H9 (cell line): ENCODE measurements at regions not wholly inside any gene's neighbourhood (a gene's known extent, or its start where the extent isn't known, plus 50 kb on each side); places are given as distances from the start of the nearest gene placed in this dataset.

Experiments used
- DNase-seq: peaks from one replicate; pipeline ENCODE4 v3.0.0-alpha.2; 2017
- H2AFZ ChIP-seq: one replicate; pipeline ENCODE4 v1.6.1; 2013; ENCODE audit warnings: mild to moderate bottlenecking, low read length, control low read depth, moderate library complexity
- H2AK5ac ChIP-seq: 2 replicates; pipeline ENCODE4 v1.6.1; 2013; ENCODE audit warnings: low read length, control low read depth, mixed read lengths; ENCODE audit not compliant: insufficient read length
- H2BK120ac ChIP-seq: one replicate; pipeline ENCODE4 v1.6.1; 2013; ENCODE audit warnings: low read depth, mild to moderate bottlenecking, low read length, control low read depth, inconsistent platforms; ENCODE audit not compliant: poor library complexity, severe bottlenecking
- H2BK12ac ChIP-seq: 2 replicates; pipeline ENCODE4 v1.6.1; 2013; ENCODE audit warnings: low read length, control low read depth, mixed read lengths, low read depth; ENCODE audit not compliant: insufficient read length
- H2BK15ac ChIP-seq: 2 replicates; pipeline ENCODE4 v1.6.1; 2013; ENCODE audit warnings: low read depth, low read length, control low read depth
- H2BK20ac ChIP-seq: one replicate; pipeline ENCODE4 v1.6.1; 2013; ENCODE audit warnings: low read depth, mild to moderate bottlenecking, low read length, control low read depth, inconsistent platforms; ENCODE audit not compliant: poor library complexity, severe bottlenecking
- H2BK5ac ChIP-seq: 2 replicates; pipeline ENCODE4 v1.6.1; 2013; ENCODE audit warnings: low read length, control low read depth, mixed read lengths; ENCODE audit not compliant: insufficient read length
- H3K14ac ChIP-seq: 2 replicates; pipeline ENCODE4 v1.6.1; 2013; ENCODE audit warnings: low read length, control low read depth; ENCODE audit not compliant: insufficient read depth
- H3K18ac ChIP-seq: 2 replicates; pipeline ENCODE4 v1.6.1; 2013; ENCODE audit warnings: low read depth, mild to moderate bottlenecking, mixed read lengths, low read length, control low read depth; ENCODE audit not compliant: insufficient read length
- H3K23ac ChIP-seq: 2 replicates; pipeline ENCODE4 v1.6.1; 2013; ENCODE audit warnings: low read length, control low read depth, mixed read lengths, low read depth; ENCODE audit not compliant: insufficient read length
- H3K23me2 ChIP-seq: 2 replicates; pipeline ENCODE4 v1.6.1; 2013; ENCODE audit warnings: low read depth, mild to moderate bottlenecking, mixed read lengths, low read length, control low read depth; ENCODE audit not compliant: insufficient read length, poor library complexity, severe bottlenecking
- H3K27ac ChIP-seq: 2 replicates; pipeline ENCODE4 v1.5.1; 2013; ENCODE audit warnings: low read length, control low read depth, mixed read lengths, low read depth; ENCODE audit not compliant: insufficient read length
- H3K27me3 ChIP-seq: 2 replicates; pipeline ENCODE4 v1.6.1; 2013; ENCODE audit warnings: low read length, control low read depth, inconsistent platforms; ENCODE audit not compliant: insufficient read depth
- H3K4ac ChIP-seq: 2 replicates; pipeline ENCODE4 v1.6.1; 2013; ENCODE audit warnings: low read depth, mild to moderate bottlenecking, control low read depth, inconsistent platforms, low read length, moderate library complexity
- H3K4me1 ChIP-seq: 2 replicates; pipeline ENCODE4 v1.6.1; 2013; ENCODE audit warnings: low read length, control low read depth, inconsistent platforms; ENCODE audit not compliant: insufficient read depth
- H3K4me2 ChIP-seq: 2 replicates; pipeline ENCODE4 v1.6.1; 2013; ENCODE audit warnings: low read length, control low read depth, mixed read lengths; ENCODE audit not compliant: insufficient read length, insufficient read depth
- H3K56ac ChIP-seq: 2 replicates; pipeline ENCODE4 v1.6.1; 2013; ENCODE audit warnings: low read depth, mild to moderate bottlenecking, mixed read lengths, low read length, control low read depth; ENCODE audit not compliant: insufficient read length
- H3K79me1 ChIP-seq: 2 replicates; pipeline ENCODE4 v1.6.1; 2013; ENCODE audit warnings: low read depth, mild to moderate bottlenecking, moderate library complexity, low read length, control low read depth, inconsistent platforms; ENCODE audit not compliant: insufficient read depth, poor library complexity, severe bottlenecking
- H3K79me2 ChIP-seq: 2 replicates; pipeline ENCODE4 v1.6.1; 2013; ENCODE audit warnings: low read length, control low read depth, inconsistent platforms; ENCODE audit not compliant: insufficient read depth
- H3K9ac ChIP-seq: 2 replicates; pipeline ENCODE4 v1.6.1; 2013; ENCODE audit warnings: low read length, control low read depth, mixed read lengths; ENCODE audit not compliant: insufficient read length; ENCODE audit errors: extremely low read depth
- H3K9me3 ChIP-seq: one replicate; pipeline ENCODE4 v1.6.1; 2013; ENCODE audit warnings: low read depth, low read length, inconsistent platforms; ENCODE audit not compliant: control insufficient read depth
- H3T11ph ChIP-seq: one replicate; pipeline ENCODE4 v1.6.1; 2013; ENCODE audit warnings: mild to moderate bottlenecking, low read length, control low read depth, inconsistent platforms
- H4K20me1 ChIP-seq: one replicate; pipeline ENCODE4 v1.6.1; 2013; ENCODE audit not compliant: control insufficient read depth, insufficient read length, insufficient read depth
- H4K5ac ChIP-seq: 2 replicates; pipeline ENCODE4 v1.6.1; 2013; ENCODE audit warnings: low read depth, mild to moderate bottlenecking, mixed read lengths, low read length, control low read depth; ENCODE audit not compliant: insufficient read length
- H4K8ac ChIP-seq: replicated peaks from 2 replicates; pipeline ENCODE4 v1.6.1; 2013; ENCODE audit warnings: low read length, control low read depth, mixed read lengths, low read depth; ENCODE audit not compliant: insufficient read length
- H4K91ac ChIP-seq: 2 replicates; pipeline ENCODE4 v1.6.1; 2013; ENCODE audit warnings: low read depth, mild to moderate bottlenecking, moderate library complexity, mixed read lengths, low read length, control low read depth; ENCODE audit not compliant: insufficient read length
- H3K27ac Mint-ChIP-seq, 3 experiments: 2 replicates in 2 of 3; 3 replicates in 1 of 3; pipeline ENCODE4 v1.8.0; 2020 to 2021; ENCODE audit warnings: mixed read lengths in 3 of 3, mild to moderate bottlenecking in 1 of 3, moderate library complexity in 1 of 3
- H3K27me3 Mint-ChIP-seq: 2 replicates; pipeline ENCODE4 v1.8.0; 2021; ENCODE audit warnings: low read depth, mild to moderate bottlenecking, moderate library complexity, mixed read lengths
- H3K36me3 Mint-ChIP-seq, 3 experiments: 2 replicates in 2 of 3; 3 replicates in 1 of 3; pipeline ENCODE4 v1.8.0; 2020 to 2021; ENCODE audit warnings: low read depth in 3 of 3, mixed read lengths in 3 of 3; ENCODE audit not compliant: insufficient read depth in 1 of 3
- H3K4me1 Mint-ChIP-seq, 2 experiments: 2 replicates each; pipeline ENCODE4 v1.8.0; 2020; ENCODE audit warnings: mixed read lengths in 2 of 2
- H3K4me3 Mint-ChIP-seq, 2 experiments: 2 replicates in 1 of 2; 3 replicates in 1 of 2; pipeline ENCODE4 v1.8.0; 2020 to 2021; ENCODE audit warnings: mild to moderate bottlenecking in 2 of 2, mixed read lengths in 2 of 2, moderate library complexity in 1 of 2
- H3K9me3 Mint-ChIP-seq, 2 experiments: 2 replicates in 1 of 2; 3 replicates in 1 of 2; pipeline ENCODE4 v1.8.0; 2020; ENCODE audit warnings: mild to moderate bottlenecking in 2 of 2, mixed read lengths in 2 of 2, moderate library complexity in 1 of 2
- WGBS: extraction: QIAGEN DNeasy Blood & Tissue Kit; methylation state at CpG from one replicate; pipeline ENCODE4 v1.1.7; 2013; ENCODE audit warnings: missing lambda C conversion rate, low lambda C conversion rate, mixed read lengths; ENCODE audit not compliant: insufficient read length; ENCODE audit errors: extremely low coverage; 5-methylcytosine and 5-hydroxymethylcytosine counted together
- TF ChIP-seq, protein P1 (sequence below): fragments of 200-600 bp; sonication (generic); conservative IDR thresholded peaks from 3 replicates; pipeline ENCODE4 v1.8.0; 2021; ENCODE audit warnings: antibody characterized with exemption, mild to moderate bottlenecking

DNA sequence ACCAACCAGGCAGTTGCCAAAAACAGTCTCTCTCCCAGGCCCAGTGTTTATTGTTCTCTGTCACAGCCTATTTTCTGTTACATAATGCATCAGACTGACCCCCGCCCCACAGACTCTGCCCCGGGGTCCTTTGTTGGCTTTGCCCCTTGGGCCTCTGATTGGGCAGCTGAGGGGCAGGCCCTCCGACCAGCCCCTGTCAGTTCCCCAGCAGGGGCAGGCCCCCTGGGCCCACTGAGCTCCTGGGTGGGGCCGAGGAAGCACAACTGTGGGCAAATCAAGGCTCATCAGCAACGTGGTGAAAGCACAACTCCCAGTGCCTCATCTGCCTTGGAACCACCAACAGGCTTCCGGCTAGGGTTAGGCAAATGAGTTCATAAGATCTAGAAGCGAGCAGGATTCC is 160.1 kb upstream of the MYCN start:
- no peak overlapping the region for H3T11ph ChIP-seq
- H3K27ac ChIP-seq = no peak overlapping the region
- TF ChIP-seq, protein P1, sequence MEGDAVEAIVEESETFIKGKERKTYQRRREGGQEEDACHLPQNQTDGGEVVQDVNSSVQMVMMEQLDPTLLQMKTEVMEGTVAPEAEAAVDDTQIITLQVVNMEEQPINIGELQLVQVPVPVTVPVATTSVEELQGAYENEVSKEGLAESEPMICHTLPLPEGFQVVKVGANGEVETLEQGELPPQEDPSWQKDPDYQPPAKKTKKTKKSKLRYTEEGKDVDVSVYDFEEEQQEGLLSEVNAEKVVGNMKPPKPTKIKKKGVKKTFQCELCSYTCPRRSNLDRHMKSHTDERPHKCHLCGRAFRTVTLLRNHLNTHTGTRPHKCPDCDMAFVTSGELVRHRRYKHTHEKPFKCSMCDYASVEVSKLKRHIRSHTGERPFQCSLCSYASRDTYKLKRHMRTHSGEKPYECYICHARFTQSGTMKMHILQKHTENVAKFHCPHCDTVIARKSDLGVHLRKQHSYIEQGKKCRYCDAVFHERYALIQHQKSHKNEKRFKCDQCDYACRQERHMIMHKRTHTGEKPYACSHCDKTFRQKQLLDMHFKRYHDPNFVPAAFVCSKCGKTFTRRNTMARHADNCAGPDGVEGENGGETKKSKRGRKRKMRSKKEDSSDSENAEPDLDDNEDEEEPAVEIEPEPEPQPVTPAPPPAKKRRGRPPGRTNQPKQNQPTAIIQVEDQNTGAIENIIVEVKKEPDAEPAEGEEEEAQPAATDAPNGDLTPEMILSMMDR = no peak
- H2BK5ac ChIP-seq = no peak overlapping the region
- no peak overlapping the region for H3K4me2 ChIP-seq
- H3K4me1 ChIP-seq = no peaks in the 10 kb centered on the region
- no peak overlapping the region for H2AFZ ChIP-seq
- H3K23me2 ChIP-seq = no peaks in the 10 kb centered on the region
- no peak overlapping the region for H3K18ac ChIP-seq
- no peaks in the 10 kb centered on the region for H4K20me1 ChIP-seq
- no peak overlapping the region for H4K8ac ChIP-seq
- no peak overlapping the region for H2BK15ac ChIP-seq
- H3K23ac ChIP-seq = no peak overlapping the region
- H3K4ac ChIP-seq = no peak overlapping the region
- no peak overlapping the region for H3K14ac ChIP-seq
- H3K9me3 Mint-ChIP-seq = no peaks in the 10 kb centered on the region
- no peaks in the 10 kb centered on the region for H3K79me2 ChIP-seq
- DNase-seq = no peak
- H4K5ac ChIP-seq = no peak overlapping the region
- H3K9ac ChIP-seq = no peak overlapping the region
- 0 out of 4 replicates have a peak, but pooled peaks cover 0 to 4% of the 10 kb centered on the region in 2 experiments for H3K4me1 Mint-ChIP-seq
- no peak overlapping the region for H3K27ac Mint-ChIP-seq
- no peak overlapping the region for H2BK20ac ChIP-seq
- no peak overlapping the region for H2BK12ac ChIP-seq
- H3K36me3 Mint-ChIP-seq = no peaks in the 10 kb centered on the region
- H3K27me3 Mint-ChIP-seq = peaks cover 1% of the 10 kb centered on the region
- H2BK120ac ChIP-seq = no peak overlapping the region
- no peaks in the 10 kb centered on the region for H3K79me1 ChIP-seq
- no peak overlapping the region for H4K91ac ChIP-seq
- H2AK5ac ChIP-seq = no peak overlapping the region
- H3K56ac ChIP-seq = no peak overlapping the region
- WGBS = no CpG with 5 or more reads among the region's 7 CpGs
- no peaks in the 10 kb centered on the region for H3K27me3 ChIP-seq
- no peaks in the 10 kb centered on the region for H3K9me3 ChIP-seq
- H3K4me3 Mint-ChIP-seq = no peak overlapping the region
